Lung (tissue), 11 donors: ENCODE measurements at regions not wholly inside any gene's neighbourhood (a gene's known extent, or its start where the extent isn't known, plus 50 kb on each side); places are given as distances from the start of the nearest gene placed in this dataset.

Source experiments
- ATAC-seq: fragments of 200-7000 bp; cut with Tn5 transposase; one replicate; pipeline ENCODE4 v1.9.1; 2020; ENCODE audit warnings: moderate number of reproducible peaks; ENCODE audit not compliant: insufficient read depth, low FRiP score
- DNase-seq, 3 donors: peaks; one replicate each; pipeline ENCODE4 v3.0.0-alpha.2; 2013 to 2017
- H3K27ac ChIP-seq, 2 donors: one replicate each; pipeline ENCODE4 v1.5.1; 2013; ENCODE audit warnings: mild to moderate bottlenecking in 2 of 2, moderate library complexity in 2 of 2, control low read depth in 1 of 2, inconsistent platforms in 1 of 2, low read depth in 1 of 2, low read length in 1 of 2
- H3K27me3 ChIP-seq, 3 donors: one replicate each; pipeline ENCODE4 v1.5.1; 2013; ENCODE audit warnings: low read length in 2 of 3; ENCODE audit not compliant: control insufficient read depth in 3 of 3, insufficient read depth in 3 of 3
- H3K36me3 ChIP-seq, 4 donors: one replicate each; pipeline ENCODE4 v1.5.1; 2013; ENCODE audit warnings: low read length in 4 of 4, mild to moderate bottlenecking in 1 of 4, moderate library complexity in 1 of 4; ENCODE audit not compliant: control insufficient read depth in 4 of 4, insufficient read depth in 4 of 4
- H3K4me1 ChIP-seq, 5 donors: one replicate each; pipeline ENCODE4 v1.5.1; 2013; ENCODE audit warnings: low read length in 5 of 5, mild to moderate bottlenecking in 2 of 5, moderate library complexity in 1 of 5; ENCODE audit not compliant: control insufficient read depth in 5 of 5, insufficient read depth in 5 of 5
- H3K4me3 ChIP-seq: one replicate; pipeline ENCODE4 v1.5.1; 2013; ENCODE audit warnings: mild to moderate bottlenecking, control low read depth, moderate library complexity
- H3K9ac ChIP-seq, 2 donors: one replicate each; pipeline ENCODE4 v1.5.1; 2013; ENCODE audit warnings: low read length in 2 of 2, control low read depth in 1 of 2; ENCODE audit not compliant: insufficient read depth in 1 of 2
- H3K9me3 ChIP-seq, 4 donors: one replicate each; pipeline ENCODE4 v1.5.1; 2013; ENCODE audit warnings: low read length in 3 of 4, mild to moderate bottlenecking in 1 of 4, moderate library complexity in 1 of 4; ENCODE audit not compliant: control insufficient read depth in 4 of 4, insufficient read depth in 3 of 4
- WGBS, 2 donors: extraction: QIAGEN DNeasy Blood & Tissue Kit; methylation state at CpG; one replicate each; pipeline ENCODE4 v1.1.7; 2013; 5-methylcytosine and 5-hydroxymethylcytosine counted together
- TF ChIP-seq, protein P1 (sequence below): IDR thresholded peaks from 2 replicates; pipeline ENCODE4 v1.5.1; 2012; ENCODE audit warnings: mild to moderate bottlenecking; ENCODE audit errors: control extremely low read depth, extremely low read depth
- donor health status: control.
- donor health status: control.
- donor health status: Bipolar disorder and iron deficiency.
- donor health status: healthy.
- donor health status: DM: yes; HTN: yes; CAD: no.

- Histone ChIP-seq H3K9me3 (peaks cover 0 to 8% (median 0%) of the 10 kb centered on the region in 4 donors), H3K27ac (no peak overlapping the region), H3K9ac (no peak overlapping the region), H3K4me3 (no peak overlapping the region), H3K4me1 (no peaks in the 10 kb centered on the region), H3K36me3 (no peaks in the 10 kb centered on the region), H3K27me3 (peaks cover 0 to 2% (median 0%) of the 10 kb centered on the region in 3 donors)
- DNase-seq: no peak
- TF ChIP-seq, protein P1, sequence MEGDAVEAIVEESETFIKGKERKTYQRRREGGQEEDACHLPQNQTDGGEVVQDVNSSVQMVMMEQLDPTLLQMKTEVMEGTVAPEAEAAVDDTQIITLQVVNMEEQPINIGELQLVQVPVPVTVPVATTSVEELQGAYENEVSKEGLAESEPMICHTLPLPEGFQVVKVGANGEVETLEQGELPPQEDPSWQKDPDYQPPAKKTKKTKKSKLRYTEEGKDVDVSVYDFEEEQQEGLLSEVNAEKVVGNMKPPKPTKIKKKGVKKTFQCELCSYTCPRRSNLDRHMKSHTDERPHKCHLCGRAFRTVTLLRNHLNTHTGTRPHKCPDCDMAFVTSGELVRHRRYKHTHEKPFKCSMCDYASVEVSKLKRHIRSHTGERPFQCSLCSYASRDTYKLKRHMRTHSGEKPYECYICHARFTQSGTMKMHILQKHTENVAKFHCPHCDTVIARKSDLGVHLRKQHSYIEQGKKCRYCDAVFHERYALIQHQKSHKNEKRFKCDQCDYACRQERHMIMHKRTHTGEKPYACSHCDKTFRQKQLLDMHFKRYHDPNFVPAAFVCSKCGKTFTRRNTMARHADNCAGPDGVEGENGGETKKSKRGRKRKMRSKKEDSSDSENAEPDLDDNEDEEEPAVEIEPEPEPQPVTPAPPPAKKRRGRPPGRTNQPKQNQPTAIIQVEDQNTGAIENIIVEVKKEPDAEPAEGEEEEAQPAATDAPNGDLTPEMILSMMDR: no peak
- WGBS, 2 donors: 76 to 82% methylated on average over 9 of the region's 9 CpGs
- ATAC-seq: no peak
Observed at GRCh38 chr11:115104851-115105453, 399.3 kb downstream of the CADM1 start.

DNA sequence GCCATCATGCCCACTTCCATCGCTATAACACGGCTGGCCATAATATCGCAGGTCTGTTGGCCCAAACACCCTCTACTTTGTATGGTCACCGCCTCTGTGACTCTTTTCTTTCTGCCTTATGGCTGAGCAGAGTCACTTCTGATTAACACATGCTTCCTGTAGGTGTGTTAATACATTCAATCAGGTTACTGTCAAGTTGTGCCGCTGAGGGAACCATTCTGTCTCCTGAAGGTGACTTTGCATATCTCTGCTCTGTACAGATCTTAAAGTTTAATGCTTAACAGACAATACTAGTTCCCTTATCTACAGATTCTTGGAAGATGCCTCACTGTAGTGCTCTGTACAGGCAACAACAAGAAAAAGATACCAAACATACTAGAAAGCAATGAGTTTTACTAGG, 393.1 kb downstream of the CADM1 start:
- Histone ChIP-seq H3K36me3 (no peaks in the 10 kb centered on the region), H3K27ac (no peak overlapping the region), H3K27me3 (peaks cover 0 to 3% (median 2%) of the 10 kb centered on the region in 3 donors), H3K4me3 (no peak overlapping the region), H3K4me1 (no peaks in the 10 kb centered on the region), H3K9me3 (peaks cover 0 to 3% (median 0%) of the 10 kb centered on the region in 4 donors), H3K9ac (no peak overlapping the region)
- DNase-seq (no peak), ATAC-seq (no peak)
- TF ChIP-seq, protein P1: no peak
- 90 to 92% methylated on average over 5 of the region's 5 CpGs for WGBS, 2 donors

- Histone ChIP-seq H3K36me3 (no peaks in the 10 kb centered on the region), H3K27ac (no peak overlapping the region), H3K27me3 (peaks cover 0 to 3% (median 0%) of the 10 kb centered on the region in 3 donors), H3K9me3 (peaks cover 0 to 3% (median 0%) of the 10 kb centered on the region in 4 donors), H3K9ac (no peak overlapping the region), H3K4me3 (no peak overlapping the region), H3K4me1 (no peaks in the 10 kb centered on the region)
- no peak for ATAC-seq
- TF ChIP-seq, protein P1: no peak
- 52 to 55% methylated on average over 6 of the region's 6 CpGs for WGBS, 2 donors
- no peak for DNase-seq
Observed at GRCh38 chr11:115112754-115113153, 391.5 kb downstream of the CADM1 start.
